ENCODE measurements at regions not wholly inside any gene's neighbourhood (a gene's known extent, or its start where the extent isn't known, plus 50 kb on each side); places are given as distances from the start of the nearest gene placed in this dataset.
"Not testable (repeated sequence)": the region's sequence is repeated elsewhere in the genome, so short reads cannot be mapped to it uniquely, and the experiment has no call there.

- not testable (repeated sequence) for DNase-seq
These were observed 50.5 kb upstream of the MED13L start for GRCh38 chr12:116327992-116328391.

GRCh38 chr12:116331876-116332275 is 54.4 kb upstream of the MED13L start:
- DNase-seq, result no peak

- DNase-seq, result no peak
These were observed 55.4 kb upstream of the MED13L start for GRCh38 chr12:116332705-116333380.

DNA sequence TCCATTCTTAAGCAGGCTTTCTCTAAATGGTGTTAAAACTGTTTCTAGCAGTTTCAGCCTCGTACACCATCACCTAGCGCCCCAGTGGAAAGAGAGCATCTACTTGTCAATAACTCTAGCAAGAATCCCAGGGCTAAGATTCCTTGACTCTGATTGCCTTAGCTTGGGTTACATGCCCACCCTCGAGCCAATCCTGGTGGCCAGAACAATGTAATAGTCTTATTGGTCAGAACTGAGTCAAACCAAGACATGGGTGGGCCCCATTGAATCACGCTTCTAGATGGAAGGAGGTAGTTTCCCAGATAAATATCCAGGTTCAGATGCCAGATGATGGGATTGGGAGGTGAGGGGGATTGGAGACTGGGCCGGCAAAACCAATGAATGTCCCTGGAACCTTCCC is 55.9 kb upstream of the MED13L start:
- DNase-seq, result no peak

- DNase-seq, result no peak
These were observed 59.1 kb upstream of the MED13L start for GRCh38 chr12:116336542-116337065.

DNA sequence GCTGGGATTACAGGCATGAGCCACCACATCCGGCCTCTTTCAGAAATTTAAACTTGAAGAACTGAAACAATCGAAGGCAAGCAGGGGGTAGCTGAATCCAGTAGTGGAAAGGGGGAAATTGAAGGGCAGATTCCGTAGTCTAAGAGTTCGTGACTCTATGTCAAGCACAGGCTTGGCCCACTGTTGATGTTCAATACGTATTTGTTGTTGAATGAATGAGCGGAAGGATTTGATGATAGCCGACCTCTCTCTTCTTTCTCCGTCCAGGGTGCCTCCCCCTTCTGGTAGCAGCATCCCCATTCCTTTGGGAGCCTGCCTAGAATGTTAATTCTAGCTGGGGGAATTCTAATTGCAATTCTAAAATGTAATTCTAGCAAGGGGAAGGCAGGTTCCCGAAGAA is 59.8 kb upstream of the MED13L start:
- no peak for DNase-seq

DNA sequence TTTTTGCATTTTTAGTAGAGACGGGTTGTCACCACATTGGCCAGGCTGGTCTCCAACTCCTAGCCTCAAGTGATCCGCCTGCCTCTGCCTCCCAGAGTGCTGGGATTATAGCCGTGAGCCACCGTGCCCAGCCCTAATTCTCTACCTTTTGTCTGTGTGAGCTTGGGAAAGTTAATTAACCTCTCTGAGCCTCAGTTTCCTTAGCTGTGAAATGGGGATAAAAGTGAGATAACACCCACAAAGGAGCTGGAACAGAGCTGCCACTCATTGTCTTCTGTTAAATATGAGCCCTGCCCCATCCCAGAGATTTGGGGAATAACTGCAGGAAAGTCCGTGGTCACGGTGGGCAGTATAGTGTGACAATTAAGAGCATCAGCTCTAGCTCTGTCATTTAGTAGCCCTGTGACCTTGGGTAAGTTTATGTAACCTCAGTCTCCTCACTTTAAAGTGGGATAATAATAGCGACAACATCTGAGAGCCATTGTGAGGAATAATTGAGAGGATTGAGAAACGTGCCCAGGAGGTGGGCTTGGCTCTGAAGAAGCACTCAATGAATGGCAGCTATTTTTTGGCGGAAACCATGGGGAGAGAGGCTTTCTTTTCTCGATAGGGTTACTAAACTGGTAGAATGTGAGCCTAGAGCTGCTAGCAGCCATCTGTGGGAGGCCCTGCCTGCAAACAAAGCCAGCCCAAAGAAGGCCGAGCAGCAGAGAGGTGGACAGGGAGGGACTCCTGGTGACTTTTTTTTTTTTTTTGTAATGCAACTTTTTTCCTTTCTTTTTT is 60.8 kb upstream of the MED13L start:
- DNase-seq, result no peak

- DNase-seq, result no peak
These were observed 61.6 kb upstream of the MED13L start for GRCh38 chr12:116339062-116339461.

GRCh38 chr12:116339800-116340371 is 62.4 kb upstream of the MED13L start:
- no peak for DNase-seq

- DNase-seq, result no peak
These were observed 65.9 kb upstream of the MED13L start for GRCh38 chr12:116343331-116343884.

DNA sequence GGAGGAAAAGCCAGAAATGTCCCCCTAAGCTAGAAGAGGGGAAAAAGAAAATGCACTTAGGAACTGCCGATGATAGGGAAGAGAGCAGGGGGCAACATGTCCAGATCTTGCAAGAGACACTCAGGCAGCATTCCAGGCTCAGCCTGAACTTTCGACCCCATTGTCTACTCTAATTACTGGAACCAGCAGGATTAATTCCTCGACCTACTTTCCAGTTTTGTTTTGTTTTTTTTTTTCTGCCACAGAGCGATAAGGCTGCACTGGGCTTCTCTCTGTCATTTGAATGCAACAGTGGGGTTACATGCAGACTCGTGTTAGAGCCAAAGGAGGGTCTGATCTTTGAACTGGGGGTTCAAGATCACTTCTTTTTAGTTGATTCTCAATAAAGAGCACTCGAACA is 68.7 kb upstream of the MED13L start:
- no peak for DNase-seq

DNA sequence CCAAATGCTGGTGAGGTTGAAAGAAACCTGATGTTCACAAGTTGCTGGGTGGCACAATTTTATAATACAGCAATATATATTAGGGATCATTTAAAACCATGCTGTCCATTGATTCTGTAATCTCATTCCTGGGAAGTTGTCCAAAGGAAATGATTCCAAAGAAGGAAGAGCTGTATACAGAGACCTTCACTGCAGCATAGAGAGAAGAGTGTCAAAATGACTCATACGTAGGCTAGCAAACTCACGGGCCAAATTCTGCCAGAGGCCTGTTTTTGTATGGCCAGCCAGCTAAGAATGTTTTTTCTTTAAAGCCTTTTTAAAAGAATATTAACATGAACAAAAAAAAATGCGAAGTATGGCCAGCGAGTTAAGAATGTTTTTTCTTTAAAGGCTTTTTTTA is 69.2 kb upstream of the MED13L start:
- DNase-seq, result no peak

GRCh38 chr12:116347265-116347664 is 69.8 kb upstream of the MED13L start:
- DNase-seq, result no peak

GRCh38 chr12:116352315-116352835 is 74.9 kb upstream of the MED13L start:
- no peak for DNase-seq

DNA sequence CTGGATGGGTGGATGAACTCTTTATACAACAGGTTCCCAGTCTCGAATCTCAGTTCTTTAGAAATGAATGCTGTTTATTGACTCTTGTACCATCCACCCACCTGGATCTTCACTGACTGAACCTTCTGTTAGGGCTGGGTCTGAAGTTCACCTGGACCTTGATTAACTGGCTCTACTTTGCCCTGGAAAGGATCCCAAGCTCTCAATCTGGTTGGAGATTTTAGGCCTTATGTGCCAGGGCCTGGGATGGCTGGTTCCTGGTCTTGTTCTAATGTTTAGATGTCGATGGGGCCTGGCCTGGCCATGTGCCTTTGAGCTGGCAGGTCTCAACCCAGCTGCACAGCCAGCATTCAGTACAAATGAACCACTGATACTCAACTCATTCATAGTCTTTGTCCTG is 76.5 kb upstream of the MED13L start:
- DNase-seq, result no peak

DNA sequence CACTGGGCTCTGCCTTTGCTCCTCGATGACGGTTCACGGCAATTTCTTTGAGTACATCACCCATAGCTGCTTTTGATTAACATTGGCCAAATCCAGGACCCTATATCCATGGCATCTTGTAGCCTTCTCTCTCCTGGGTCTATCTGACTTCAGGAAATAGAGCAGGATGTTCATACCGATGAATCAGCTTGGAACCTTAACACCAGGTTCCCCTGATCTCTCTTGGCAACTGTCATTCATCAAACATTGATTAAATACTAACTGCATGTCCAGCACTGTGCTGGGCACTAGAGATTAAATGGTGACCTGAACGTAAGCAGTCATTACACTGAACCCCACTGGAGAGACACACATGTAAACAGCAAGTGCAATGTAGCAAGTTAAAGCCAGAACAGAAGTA is 77.0 kb upstream of the MED13L start:
- no peak for DNase-seq

GRCh38 chr12:116354950-116355783 is 77.7 kb upstream of the MED13L start:
- no peak for DNase-seq

DNA sequence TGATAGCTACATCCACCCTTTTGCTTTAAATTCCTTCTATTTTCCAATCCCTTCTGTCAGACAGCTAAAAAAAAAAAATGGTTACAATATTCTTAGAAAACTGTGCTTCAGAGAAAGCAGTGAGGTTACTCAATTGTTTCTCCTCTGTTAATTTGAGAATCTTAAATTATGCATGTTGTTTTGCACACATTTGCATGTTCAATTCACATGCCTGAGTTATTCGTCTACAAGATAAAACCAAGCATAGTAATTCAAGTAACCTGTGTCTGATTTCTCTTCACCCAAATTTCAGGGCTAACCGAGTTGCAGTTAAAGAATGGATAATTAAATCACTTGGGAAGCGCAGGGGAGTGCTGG is 81.0 kb upstream of the MED13L start:
- DNase-seq, result no peak

DNA sequence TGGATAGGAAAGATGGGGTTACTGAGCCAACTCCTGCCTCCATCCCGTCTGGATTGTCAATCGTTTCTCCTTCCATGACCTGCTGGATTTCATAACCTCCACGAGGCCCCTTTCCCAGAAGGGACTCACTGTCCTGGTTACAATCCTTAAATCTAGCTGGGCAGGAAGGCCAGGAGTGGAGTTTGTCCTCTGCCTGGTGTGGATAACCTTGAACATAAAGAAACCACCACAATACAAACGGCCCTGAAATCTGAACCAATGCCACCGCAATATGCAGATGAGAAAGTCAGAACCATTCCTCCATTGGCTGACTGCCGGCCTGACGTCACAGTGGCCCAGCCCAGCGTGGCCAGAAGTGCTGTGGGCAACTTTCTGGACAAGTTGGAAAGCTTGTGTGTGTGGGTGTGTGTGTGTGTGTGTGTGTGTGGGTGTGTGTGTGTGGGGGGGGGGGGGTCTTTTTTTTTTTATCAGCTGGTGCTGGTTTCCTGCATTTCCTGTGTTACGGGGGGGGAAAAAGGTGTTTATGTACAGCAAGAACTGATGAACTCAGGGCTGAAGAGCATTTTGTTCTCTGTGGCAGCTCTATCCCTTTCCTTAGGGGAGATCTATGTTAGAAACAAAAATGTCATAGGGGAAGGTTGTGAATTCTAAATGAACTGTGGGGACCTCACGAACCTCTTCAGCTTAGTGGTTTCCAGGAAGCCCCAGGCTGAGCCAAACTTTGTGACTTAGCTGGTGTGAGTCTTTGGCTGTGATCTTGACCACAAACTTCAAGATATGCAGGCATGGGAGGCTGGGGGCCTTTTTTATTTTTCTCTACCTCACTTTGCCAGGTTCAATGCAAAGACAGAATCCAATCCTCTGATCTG is 81.6 kb upstream of the MED13L start:
- DNase-seq, result peak; percentile 14 to 65

DNA sequence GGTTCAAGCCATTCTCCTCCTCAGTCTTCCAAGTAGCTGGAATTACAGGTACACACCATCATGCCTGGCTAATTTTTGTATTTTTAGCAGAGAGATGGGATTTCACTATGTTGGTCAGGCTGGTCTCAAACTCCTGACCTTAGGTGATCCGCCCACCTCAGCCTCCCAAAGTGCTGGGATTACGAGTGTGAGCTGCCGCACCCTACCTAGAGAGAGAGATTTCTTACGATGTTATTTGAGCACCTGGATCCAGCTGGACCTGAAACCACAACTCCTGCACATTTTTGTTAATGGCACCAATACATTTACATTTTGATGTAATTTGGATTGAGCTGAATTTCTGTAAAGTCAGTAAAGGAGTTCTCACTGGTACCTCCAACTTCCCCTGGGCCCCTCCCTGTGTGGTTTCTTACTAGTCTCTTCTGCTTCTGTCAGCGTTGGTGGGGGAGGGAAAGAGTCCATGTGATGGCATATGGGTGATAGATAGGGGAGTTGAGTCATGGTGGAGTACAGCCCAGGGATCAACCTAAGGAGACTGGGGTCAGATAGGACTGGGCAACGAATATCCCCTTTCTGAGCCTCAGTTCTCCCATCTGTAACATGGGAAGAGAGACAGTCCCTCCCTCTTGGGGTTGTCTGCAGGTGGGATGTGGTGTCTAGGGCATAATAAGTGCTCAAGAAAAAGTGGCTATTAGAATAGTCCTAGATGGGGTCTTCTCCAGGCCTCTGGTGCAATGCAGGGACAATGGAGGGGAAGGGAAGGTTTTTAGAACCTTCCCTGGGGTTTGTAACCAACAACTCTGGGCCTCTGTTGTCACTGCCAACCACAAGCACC is 83.3 kb upstream of the MED13L start:
- DNase-seq, result no peak
